SK-N-SH (cell line): ENCODE measurements at regions not wholly inside any gene's neighbourhood (a gene's known extent, or its start where the extent isn't known, plus 50 kb on each side); places are given as distances from the start of the nearest gene placed in this dataset.

Experiments
- CTCF ChIP-seq: fragments of 200-600 bp; sonication (generic); IDR thresholded peaks from 2 replicates; pipeline ENCODE4 v1.6.1; 2017; ENCODE audit warnings: antibody characterized with exemption, mild to moderate bottlenecking, moderate library complexity
- EP300 ChIP-seq, 2 experiments: IDR thresholded peaks; 2 replicates each; pipeline versions ENCODE4 v1.4.0 to v1.6.1; 2012; ENCODE audit warnings: borderline replicate concordance in 1 of 2, low read depth in 1 of 2, low read length in 1 of 2
- EZH2phosphoT487 ChIP-seq: fragments of 200-600 bp; sonication (generic); IDR thresholded peaks from 2 replicates; pipeline ENCODE4 v1.6.1; 2017; ENCODE audit warnings: low read depth, mixed run types, mild to moderate bottlenecking, antibody characterized with exemption, moderate library complexity, borderline replicate concordance
- FOXJ3 ChIP-seq: sonication (generic); formaldehyde crosslinking; IDR thresholded peaks from 2 replicates; pipeline ENCODE4 v1.5.1; 2020; ENCODE audit warnings: mild to moderate bottlenecking, missing genetic modification reagents
- JUND ChIP-seq: IDR thresholded peaks from 2 replicates; pipeline ENCODE4 v1.4.0; 2012
- POLR2AphosphoS5 ChIP-seq: IDR thresholded peaks from 2 replicates; pipeline ENCODE4 v1.6.1; 2012; ENCODE audit warnings: low read depth, low read length
- SMC3 ChIP-seq: IDR thresholded peaks from 2 replicates; pipeline ENCODE4 v1.6.1; 2012; ENCODE audit warnings: low read depth, low read length, improper control_type of control experiment
- TAF1 ChIP-seq: IDR thresholded peaks from 2 replicates; pipeline ENCODE4 v1.6.1; 2012; ENCODE audit warnings: low read depth, mild to moderate bottlenecking, low read length, moderate library complexity, borderline replicate concordance
- TCF12 ChIP-seq: IDR thresholded peaks from 2 replicates; pipeline ENCODE4 v1.4.0; 2012
- YY1 ChIP-seq: IDR thresholded peaks from 2 replicates; pipeline ENCODE4 v1.4.0; 2012; ENCODE audit warnings: low read depth, mild to moderate bottlenecking
- ZBTB33 ChIP-seq: IDR thresholded peaks from 2 replicates; pipeline ENCODE4 v1.4.0; 2012; ENCODE audit warnings: low read depth, borderline replicate concordance
- TF ChIP-seq, protein P1 (sequence below): IDR thresholded peaks from 2 replicates; pipeline ENCODE4 v1.4.0; 2012; ENCODE audit warnings: low read depth

GRCh38 chr20:4073852-4074741 is 58.7 kb upstream of the RNF24 start:
- TF ChIP-seq POLR2AphosphoS5, result no peak
- TF ChIP-seq TCF12, result no peak
- TF ChIP-seq CTCF, result no peak
- no peak for TF ChIP-seq YY1
- TF ChIP-seq FOXJ3 (CRISPR knock-in tag), result no peak
- no peak for TF ChIP-seq EP300 (IDR thresholded peaks at IDR 0.05; ENCODE audit: borderline replicate concordance in 1 of 2, low read depth in 1 of 2, low read length in 1 of 2)
- no peak for TF ChIP-seq SMC3
- TF ChIP-seq, protein P1, sequence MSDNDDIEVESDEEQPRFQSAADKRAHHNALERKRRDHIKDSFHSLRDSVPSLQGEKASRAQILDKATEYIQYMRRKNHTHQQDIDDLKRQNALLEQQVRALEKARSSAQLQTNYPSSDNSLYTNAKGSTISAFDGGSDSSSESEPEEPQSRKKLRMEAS, result no peak
- TF ChIP-seq ZBTB33, result no peak
- no peak for TF ChIP-seq JUND
- TF ChIP-seq TAF1, result no peak
- TF ChIP-seq EZH2phosphoT487, result no peak
